ENCODE measurements at regions not wholly inside any gene's neighbourhood (a gene's known extent, or its start where the extent isn't known, plus 50 kb on each side); places are given as distances from the start of the nearest gene placed in this dataset.
"Not testable (repeated sequence)": the region's sequence is repeated elsewhere in the genome, so short reads cannot be mapped to it uniquely, and the experiment has no call there.

DNA sequence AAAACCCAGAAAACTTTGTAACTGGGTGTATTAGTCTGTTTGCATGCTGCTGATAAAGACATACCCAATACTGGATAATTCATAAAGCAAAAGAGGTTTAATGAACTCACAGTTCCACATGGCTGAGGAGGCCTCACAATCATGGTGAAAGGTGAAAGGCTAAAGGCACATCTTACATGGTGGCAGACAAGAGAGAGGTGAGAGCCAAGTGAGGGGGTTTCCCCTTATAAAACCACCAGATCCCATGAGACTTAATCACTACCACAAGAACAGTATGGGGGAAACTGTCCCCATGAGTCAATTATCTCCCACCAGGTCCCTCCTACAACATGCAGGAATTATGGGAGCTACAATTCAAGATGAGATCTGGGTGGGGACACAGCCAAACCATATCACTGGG, 68.9 kb upstream of the TNKS2 start:
- TF ChIP-seq, protein P1, sequence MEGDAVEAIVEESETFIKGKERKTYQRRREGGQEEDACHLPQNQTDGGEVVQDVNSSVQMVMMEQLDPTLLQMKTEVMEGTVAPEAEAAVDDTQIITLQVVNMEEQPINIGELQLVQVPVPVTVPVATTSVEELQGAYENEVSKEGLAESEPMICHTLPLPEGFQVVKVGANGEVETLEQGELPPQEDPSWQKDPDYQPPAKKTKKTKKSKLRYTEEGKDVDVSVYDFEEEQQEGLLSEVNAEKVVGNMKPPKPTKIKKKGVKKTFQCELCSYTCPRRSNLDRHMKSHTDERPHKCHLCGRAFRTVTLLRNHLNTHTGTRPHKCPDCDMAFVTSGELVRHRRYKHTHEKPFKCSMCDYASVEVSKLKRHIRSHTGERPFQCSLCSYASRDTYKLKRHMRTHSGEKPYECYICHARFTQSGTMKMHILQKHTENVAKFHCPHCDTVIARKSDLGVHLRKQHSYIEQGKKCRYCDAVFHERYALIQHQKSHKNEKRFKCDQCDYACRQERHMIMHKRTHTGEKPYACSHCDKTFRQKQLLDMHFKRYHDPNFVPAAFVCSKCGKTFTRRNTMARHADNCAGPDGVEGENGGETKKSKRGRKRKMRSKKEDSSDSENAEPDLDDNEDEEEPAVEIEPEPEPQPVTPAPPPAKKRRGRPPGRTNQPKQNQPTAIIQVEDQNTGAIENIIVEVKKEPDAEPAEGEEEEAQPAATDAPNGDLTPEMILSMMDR (conservative IDR thresholded peaks at IDR 0.05 in 1 of 2, IDR thresholded peaks at IDR 0.05 in 1 of 2; ENCODE audit: extremely low read depth in 1 of 2, insufficient read depth in 1 of 2, low read depth in 1 of 2, low read length in 2 of 2) = not testable (repeated sequence)
- not testable (repeated sequence) for TF ChIP-seq EZH2 (IDR thresholded peaks at IDR 0.05; ENCODE audit: borderline replicate concordance, low read length)
